ENCODE measurements at regions not wholly inside any gene's neighbourhood (a gene's known extent, or its start where the extent isn't known, plus 50 kb on each side); places are given as distances from the start of the nearest gene placed in this dataset.

DNA sequence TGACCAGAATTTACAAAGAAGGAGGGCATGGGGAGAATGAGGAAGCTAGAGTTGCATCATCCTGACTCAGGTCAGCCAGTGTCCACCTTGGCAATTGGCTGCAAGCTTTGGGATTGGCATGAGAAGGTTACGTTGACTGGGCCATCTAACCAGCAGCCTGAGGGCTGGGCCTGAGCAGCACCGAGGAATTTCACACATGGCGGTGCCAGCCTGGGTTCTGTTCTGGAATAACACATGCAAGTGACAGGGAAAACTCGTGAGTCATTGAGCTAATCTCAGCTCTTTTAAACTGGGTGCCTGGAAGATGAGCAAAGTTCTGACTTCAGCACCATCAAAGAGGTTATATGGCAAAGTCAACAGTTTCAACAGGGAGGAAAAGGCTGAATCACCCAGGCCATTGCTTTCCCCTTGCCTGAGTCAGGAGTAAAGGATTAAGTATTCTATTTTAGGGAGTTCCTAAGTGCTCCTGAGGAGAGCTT lies 543.2 kb upstream of the TBX3 start:
- peak; percentile 77 for DNase-seq (ENCODE audit: low read depth, low spot score)

DNA sequence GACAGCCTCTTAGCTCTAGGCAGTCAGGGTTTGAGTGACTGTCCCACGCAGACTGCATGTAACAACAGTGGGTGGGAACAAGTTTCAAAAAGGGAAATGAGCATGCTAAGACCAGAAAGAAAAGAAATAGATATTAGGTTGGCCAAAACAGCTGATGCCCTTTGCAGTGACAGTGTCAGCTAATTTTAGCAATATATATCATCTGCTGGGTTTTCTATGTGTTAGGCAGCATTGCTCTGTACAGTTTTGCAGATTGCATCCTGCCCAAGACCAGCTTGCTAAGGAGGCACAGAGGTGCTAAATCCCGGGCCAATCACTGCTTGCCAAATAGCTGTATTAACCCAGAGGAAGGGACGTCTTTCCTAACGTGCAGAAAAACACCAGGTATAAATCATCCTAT lies 541.9 kb upstream of the TBX3 start:
- no peak for DNase-seq (ENCODE audit: low read depth, low spot score)

DNA sequence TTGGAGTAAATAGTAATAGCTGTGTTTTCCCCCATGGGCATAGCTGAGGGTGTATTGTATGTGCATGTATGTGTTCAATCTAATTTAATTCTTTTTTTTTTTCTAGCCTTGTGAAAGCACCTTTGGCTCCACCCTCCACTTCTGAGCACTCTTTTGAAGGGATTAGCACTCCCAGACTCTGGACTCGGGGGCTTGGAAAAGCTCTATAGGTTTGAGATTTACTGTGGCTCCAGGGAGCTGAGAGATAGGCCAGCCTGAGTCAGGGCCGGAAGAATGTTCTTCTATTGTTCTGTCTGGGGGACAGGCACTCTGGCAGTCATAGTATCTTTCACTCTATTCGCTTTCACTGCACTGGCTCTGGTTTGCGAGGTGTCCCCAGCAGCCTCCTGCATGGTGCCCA lies 540.0 kb upstream of the TBX3 start:
- peak; percentile 63 for DNase-seq (ENCODE audit: low read depth, low spot score)

DNA sequence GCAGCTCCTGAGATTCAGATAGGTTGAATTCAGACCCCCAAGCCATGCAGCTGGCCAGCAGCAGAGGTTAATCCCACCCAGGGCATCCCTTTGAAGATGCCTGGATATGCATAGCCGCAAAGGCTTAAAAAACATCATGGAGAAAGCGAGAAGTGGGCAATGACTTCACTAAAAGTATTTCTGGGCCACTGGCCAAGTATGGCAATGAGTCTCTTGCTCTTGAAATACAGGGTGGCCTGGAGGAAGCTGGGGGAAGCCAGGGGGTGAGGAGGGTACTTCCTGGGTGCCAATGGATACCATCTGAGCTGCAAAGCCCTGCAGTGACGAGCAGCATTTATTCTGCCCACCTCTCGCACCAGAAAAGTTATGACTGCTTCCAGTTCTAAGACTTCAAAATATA lies 539.3 kb upstream of the TBX3 start:
- no peak for DNase-seq (ENCODE audit: low read depth, low spot score)

DNA sequence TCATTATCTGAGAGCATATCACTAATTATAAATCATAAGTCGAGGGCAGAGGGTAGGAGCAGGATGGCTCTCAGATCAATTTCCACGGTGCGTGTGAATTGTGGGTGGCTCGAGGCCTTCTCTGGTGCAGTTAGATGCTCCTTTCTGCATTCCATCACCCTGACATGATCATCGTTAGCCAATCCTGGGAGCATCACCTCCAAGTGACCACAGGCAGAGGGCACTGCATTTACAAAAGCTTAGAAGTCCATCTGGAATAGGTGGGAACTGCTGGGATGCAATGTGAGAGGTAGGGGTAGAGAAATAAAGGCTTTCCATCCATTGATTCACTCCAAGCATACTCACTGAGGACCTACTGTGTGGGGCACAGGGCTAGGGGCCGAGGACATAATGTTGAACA lies 538.2 kb upstream of the TBX3 start:
- no peak for DNase-seq (ENCODE audit: low read depth, low spot score)

DNA sequence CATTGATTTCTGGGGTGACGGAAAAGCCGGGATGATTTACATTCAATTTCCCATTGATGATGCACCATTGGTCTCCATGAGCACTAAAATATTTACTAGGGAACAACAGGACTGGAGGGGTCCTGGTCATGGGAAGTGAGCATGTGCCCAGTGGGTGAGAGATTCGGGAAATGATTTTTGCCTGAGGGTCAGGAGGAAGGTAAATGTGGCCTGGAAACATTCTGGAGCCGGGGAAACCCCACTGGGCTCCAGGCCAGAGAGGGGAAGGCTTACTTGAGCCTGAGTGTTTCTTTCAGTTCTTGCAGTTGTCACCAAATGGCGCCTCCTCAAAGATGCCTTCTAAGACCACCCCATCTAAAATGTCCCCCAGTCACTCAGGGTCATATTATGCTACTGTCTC lies 532.3 kb upstream of the TBX3 start:
- no peak for DNase-seq (ENCODE audit: low read depth, low spot score)

DNA sequence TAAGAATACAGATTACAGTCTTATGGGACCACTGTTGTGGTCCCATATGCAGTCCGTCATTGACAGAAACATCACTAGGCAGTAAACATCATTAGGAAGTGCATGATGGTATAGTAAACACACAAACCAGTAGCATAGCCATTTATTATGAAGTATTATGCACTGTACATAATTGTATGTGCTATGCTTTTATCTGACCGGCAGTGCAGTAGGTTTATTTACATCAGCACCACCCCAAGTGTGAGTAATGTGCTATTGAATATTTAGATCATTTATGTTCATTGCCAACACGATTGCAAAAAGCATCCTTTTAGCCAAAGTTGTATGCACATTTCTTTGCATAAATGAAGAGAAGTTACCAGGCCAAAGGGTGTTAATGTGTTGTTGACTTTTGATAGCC lies 531.6 kb upstream of the TBX3 start:
- no peak for DNase-seq (ENCODE audit: low read depth, low spot score)

DNA sequence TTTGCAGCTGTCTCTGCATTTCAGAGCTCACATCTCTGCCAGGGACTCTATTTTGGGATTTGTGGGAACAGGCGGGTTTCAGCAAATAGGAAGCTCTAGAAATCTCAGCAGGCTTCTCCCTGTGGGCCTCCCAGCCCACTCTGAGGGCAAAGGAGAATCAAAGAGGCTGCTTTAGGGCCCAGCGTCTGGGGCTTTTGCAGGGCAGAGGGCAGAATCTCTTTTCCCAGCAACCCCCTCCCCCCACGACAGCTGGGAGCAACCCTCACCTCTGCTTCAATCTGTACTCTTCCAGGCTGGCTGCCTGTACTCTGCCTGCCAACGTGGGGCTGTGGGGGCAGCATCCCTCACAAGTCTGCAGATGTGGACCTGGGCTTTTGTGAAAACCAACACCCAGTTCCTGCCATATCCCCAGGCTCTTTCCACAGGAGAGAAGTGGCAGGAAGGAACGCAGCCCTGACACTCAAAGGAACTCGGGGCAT lies 529.6 kb upstream of the TBX3 start:
- peak; percentile 50 for DNase-seq (ENCODE audit: low read depth, low spot score)

DNA sequence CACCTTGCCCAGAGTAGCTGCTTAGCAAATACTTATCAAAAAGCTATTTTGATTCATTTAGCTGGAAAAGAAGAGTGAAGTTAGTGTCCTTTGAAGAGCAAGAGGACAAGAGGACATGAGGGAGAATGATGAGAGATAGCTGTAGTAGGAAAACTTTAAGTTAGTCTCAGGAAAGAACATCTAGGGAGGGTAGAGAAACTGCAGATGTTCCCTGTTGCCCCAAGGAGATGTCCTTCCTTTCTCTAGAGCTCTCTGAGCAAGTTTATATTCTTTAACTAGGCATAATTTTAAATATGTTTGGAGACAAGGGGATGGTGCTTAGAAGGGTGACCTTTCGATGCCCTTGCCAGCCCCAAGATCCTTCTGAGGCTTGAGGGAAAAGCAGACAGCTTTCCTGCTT lies 529.1 kb upstream of the TBX3 start:
- no peak for DNase-seq (ENCODE audit: low read depth, low spot score)

DNA sequence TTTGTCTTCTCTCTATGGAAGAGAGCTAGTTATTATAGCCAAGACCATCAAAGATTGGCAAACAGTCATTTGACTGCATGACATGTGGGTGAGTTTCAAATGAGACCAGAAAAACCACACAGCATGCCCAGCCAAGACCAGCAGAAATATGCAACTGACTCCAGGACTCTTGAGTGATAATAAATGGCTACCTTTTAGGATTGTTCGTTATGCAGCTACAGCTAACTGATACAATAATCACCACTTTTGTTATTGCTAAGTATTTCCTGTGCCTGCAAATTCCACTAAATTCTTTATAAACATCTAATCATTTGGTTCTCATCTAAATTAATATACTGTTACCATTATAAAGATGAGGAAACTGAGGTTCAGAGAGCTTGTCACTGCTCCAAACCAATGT lies 528.4 kb upstream of the TBX3 start:
- DNase-seq (ENCODE audit: low read depth, low spot score) = no peak

DNA sequence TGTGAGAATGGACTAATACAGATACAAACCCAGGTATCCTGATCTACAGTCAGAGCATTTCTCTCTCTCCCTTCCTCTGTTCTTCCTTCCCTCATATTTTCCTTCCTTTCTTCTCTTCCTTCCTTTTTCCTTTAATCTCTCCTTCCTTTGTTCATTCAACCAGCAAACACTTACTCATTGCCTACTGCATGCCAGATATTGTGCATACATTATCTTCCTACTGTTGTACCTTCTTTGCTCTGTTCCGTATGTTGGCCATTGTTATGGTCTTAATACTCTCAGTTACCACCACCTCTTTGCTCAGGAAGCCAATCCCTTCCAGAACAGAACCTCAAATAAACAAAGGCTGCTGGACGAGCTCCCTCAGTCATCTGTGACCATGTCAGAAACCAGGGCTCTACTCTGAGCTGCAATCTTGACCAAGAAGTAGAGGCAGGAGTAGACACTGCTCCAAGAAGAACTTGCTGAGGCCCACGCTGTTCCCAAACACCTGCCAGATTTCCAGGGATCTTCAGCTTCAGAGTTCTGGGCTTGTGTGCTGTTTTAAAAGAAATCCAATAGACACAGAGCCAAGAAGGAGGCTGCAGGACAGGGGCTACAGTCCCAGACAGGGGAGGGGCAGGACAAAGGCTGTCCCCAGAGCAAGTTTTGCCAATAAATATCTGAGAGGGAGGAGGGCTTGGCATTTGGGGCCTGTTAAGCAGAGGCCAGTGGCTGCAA lies 526.7 kb upstream of the TBX3 start:
- no peak for DNase-seq (ENCODE audit: low read depth, low spot score)

DNA sequence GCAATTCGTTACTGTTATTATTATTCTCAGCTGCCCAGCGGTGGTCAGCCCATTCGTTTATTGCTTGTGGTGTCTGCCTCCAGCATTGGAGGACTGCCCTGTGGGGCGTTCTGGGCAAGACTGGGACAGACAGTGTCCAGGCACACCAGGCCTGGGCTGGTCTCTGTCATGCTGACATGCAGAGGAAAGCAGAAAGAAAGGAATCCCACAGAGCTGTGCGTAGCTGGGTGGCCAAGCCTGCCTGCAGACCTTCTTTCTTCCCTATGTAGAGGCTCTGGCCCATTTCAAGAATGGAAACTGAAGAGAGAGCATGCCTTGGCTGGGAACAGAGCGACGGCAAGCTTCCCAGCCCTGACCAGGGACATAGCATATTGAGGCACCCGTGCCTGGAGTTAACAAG lies 525.3 kb upstream of the TBX3 start:
- DNase-seq (ENCODE audit: low read depth, low spot score) = peak; percentile 95

DNA sequence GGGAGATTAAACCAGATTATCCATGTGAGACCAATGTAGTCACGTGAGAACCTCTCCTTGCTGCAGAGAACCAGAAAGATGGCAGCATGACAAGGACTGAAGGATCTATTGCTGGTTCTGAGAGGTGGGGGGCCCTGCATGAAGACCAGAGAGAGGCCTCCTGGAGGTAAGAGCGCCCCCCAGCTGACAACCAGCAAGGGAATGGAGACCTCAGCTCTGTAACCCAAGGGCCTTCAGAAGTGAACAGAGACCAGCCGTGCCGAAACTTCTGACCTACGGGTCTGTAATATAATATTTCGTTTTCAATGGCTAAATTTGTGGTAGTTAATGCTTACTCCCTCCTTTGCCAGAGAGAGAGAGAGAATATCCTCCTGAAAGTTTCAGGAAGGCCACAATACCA lies 524.1 kb upstream of the TBX3 start:
- no peak for DNase-seq (ENCODE audit: low read depth, low spot score)

DNA sequence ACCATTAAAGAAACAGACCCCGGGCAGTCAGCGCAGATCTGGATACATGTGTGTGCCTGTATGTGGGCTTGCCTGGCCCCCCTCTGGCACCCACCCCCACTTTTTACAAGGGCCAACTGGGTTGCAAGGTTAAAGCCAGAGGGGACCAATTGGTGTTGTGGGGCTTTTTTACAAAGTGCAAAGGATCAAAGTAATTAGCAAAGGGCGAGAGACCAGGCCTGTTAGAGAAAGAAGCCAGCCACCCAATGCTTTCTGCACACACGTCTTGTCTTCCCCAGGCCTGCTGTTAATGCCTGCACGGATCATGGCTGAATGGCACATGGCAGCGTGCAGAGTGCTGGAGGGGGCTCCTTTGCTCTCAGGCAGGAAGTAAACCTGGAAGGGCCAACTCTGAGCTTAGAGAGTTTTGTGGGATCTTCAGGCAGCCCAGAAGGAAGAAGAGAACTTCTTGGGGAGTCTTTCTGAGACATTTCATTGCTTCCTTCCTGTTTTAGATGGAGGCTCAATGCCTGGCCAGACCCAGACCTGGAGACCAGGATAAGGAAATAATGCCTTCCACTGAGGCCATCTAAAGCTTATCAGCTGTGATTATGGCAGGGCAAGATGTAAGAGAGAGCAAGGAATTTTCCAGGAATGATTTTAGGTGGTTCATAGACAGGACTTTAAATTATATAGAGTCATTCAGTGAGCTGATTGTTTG lies 523.4 kb upstream of the TBX3 start:
- peak; percentile 60 for DNase-seq (ENCODE audit: low read depth, low spot score)

DNA sequence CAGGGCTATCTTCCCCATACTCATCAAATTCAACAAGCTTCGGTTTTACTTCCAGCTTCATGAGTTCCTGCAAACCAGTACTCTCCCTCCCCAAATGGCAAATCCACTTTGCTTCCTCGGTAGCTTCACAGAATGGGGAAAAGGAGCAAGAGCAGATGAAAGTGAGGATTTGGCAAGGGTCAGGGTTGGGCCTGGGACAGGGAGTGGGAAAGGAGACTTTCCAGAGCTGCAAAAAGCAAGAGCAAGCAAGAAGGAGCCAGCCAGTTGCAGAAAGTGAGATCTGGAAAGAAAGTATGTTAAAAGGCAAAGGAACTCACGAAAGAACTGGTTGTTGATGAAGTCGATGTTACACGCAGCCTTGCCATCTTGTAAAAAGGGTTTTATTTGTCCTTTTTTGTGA lies 522.8 kb upstream of the TBX3 start:
- DNase-seq (ENCODE audit: low read depth, low spot score) = no peak

DNA sequence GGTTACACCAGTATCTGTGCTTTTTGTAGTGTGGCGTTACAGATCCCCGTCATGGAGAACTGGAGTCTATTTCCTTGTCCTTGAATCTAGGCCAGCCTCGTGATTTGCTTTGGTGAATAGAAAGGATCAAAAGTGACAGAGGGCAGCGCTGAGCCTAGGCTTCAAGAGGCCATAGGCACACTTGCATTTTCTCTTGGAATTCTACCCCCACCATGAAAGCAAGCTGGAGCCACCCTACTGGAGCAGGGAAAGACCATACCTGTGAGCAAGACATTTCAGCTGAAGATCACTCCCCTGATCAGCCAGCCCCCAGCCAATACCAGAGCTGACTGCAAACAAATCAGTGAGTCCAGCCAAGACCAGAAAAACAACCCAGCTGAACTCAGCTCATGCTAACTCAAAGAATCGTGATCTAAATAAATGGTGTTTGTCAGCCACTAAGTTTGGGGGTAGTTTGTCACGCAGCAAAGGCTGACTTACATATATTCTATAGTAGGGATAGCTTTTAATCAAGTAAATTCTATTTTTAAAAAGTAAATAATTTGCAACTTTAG lies 521.9 kb upstream of the TBX3 start:
- DNase-seq (ENCODE audit: low read depth, low spot score) = no peak

DNA sequence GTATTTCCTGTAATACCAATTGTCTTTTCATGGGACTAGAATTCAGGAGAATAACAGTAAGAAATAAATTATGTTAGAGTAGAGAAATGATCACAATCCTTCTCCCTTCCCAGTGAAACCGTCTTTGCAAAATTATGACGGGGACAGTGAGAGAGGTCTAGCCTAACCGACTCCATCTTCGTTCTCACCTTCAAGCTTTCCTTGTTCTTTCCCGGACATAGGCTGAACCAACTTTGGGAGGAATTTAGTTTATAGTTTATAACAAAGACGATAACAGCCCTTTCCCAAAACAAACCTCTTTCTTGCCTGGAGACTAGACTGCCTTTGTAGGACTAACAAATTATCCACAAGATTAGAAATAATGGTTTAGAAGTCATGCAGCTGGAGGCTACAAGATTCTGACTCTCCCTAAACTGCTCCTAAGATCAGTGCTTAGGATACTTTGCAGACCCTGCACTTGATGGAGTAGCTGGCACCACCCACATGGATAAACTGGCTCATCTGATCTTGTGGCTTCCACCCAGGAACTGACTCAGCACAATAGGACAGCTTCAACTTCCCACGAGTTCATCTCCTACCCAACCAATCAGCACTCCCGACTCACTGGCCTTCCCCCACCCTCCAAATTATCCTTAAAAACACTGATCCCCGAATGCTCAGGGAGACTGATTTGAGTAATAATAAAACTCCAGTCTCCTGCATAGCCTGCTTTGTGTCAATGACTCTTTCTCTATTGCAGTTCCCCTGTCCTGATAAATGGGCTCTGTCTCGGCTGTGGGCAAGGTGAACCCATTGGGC lies 521.2 kb upstream of the TBX3 start:
- DNase-seq (ENCODE audit: low read depth, low spot score) = no peak

DNA sequence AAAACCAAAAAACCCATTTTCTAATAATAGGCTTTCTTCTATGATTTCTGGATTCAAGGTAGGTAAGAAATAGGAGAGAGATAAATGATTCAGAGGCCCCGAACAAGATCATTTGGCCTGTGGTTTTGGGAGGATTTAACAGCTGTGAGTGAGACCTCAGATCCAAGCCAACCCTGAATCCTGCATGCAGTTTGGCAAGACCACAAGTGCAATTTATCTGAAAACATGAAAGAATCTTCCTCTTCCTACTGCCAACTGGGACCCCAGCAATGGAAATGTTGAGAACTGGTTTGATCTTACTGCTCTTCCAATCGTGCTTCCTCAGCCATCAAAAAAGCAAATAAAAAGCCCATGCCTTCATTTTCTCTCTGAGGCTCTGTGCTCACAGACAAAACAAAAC lies 519.7 kb upstream of the TBX3 start:
- DNase-seq (ENCODE audit: low read depth, low spot score) = no peak

DNA sequence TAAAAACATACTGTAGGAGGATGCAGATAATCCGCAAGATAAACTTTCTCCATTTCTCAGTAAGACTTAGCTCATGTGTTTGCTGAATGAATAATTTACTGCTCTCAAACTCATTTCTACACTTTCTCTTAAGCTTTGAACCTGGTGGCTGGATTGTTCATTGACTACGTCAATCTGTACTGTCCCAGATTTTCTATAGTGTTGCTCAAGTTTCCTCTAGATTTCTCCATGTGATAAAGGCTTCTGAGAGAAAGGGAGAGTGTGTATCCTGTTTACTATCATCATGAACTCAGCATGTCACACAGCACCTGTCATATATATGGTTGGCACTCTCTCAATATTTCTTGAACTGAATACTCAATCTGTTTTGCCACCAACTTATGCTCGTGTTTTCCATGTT lies 518.0 kb upstream of the TBX3 start:
- no peak for DNase-seq (ENCODE audit: low read depth, low spot score)

DNA sequence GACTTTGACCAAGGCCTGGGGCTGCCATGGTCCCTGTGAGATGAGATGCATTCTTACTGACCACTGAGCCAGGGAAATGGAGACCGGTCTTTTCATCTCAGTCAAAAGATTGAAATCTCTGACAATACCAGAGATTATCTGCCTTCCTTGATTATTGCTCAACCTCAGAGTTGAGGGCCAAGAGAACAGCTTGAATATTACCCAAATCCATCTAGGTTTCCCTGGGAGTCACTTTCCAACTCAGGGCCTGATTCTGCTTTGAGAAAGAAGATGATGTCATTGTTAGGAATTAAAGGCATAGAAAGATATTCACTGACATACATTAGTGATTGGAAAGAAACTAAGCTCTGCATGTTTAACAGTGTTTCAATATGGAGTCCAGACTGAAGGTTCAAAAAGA lies 515.9 kb upstream of the TBX3 start:
- no peak for DNase-seq (ENCODE audit: low read depth, low spot score)

DNA sequence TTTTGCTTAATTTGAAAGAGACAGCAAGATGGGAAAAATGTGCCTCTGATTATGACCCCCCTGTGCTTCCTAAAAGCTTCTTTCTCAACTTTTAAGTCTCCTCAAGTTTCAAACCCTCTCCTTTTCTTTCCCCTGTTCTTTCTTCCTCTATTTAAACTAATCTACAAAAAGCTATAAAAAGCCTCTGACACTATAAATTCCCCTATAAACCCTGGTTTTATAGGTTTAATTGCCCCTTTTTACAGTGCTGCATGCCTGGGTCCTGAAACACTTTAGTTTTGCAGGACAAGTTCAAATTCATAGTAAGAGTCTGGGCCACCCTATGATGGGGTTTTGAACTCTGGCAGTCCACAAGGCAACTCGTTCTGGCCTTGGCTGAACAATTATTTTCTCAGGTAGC lies 510.9 kb upstream of the TBX3 start:
- DNase-seq (ENCODE audit: low read depth, low spot score) = no peak

DNA sequence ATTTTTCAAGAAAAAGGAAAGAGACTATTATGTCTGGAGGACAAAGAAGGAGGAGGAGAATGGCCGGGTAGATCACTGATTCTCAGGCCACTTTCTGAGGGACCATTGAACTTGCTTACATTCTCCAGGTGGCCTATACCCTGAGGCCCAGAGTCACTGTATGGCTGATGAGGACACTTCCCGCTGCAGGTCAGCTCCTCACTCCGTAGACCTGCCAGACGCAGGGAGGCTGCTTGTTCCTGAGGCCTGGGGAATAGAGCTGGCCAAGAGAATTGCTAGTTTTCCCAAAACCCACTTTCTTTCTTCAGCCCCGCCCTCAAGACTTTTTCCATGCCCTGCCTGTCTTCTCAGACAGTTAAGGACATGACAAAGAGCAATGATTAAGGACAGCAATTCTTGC lies 510.5 kb upstream of the TBX3 start:
- peak; percentile 51 for DNase-seq (ENCODE audit: low read depth, low spot score)
